ENCODE measurements at regions not wholly inside any gene's neighbourhood (a gene's known extent, or its start where the extent isn't known, plus 50 kb on each side); places are given as distances from the start of the nearest gene placed in this dataset.
"Not testable (repeated sequence)": the region's sequence is repeated elsewhere in the genome, so short reads cannot be mapped to it uniquely, and the experiment has no call there.

DNA sequence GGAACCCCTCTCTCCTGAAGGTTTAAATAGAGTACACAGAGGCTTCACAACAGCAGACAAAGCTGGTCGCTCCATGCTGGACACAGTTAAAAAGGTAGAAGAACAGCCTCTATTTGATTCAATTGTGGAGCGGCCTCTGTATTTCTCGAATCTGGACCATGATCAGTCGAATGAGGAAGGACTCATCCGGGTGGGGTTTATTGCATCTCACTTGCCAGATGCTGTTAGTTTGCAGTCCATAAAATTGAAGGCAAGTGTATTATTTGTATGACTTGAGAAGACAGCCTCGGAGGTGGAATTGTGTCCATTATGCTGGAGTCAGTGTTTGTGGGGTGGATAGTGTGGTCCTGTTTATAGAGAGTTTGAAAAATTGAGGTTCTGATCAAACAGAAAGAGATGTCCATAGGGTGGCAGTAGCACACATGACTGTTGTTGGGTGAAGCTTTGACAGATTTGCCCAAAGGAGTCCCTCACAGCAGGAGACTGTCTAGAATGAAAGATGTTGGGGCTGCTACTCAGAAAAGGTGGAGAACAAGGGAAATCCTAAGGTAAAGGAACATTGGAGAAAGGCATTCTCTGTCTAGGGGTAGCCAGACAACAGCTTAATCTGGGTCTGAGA lies 545.5 kb downstream of the RPIA start:
- ATAC-seq, result 0 out of 3 replicates have a peak, but pooled peaks have one; percentile 36

DNA sequence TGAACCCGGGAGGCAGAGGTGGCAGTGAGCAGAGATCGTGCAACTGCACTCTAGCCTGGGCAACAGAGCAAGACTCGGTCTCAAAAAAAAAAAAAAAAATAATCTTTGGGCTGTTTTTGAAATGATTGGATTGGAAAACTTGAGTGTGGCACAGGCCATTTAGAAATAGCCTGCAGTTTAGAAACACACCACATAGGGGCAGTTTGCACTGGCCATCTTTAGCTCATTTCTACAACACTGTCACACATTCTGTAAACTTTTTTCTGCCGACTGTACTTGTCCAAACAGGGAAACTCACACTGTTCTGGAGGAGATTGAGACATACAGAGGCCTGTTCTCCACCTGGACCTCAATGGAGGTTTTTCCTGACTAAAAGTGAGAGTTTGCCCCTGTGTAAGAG lies 546.3 kb downstream of the RPIA start:
- peak; percentile 89 for ATAC-seq

GRCh38 chr2:89243114-89243700 lies 551.7 kb downstream of the RPIA start:
- ATAC-seq, result peak; percentile 79

DNA sequence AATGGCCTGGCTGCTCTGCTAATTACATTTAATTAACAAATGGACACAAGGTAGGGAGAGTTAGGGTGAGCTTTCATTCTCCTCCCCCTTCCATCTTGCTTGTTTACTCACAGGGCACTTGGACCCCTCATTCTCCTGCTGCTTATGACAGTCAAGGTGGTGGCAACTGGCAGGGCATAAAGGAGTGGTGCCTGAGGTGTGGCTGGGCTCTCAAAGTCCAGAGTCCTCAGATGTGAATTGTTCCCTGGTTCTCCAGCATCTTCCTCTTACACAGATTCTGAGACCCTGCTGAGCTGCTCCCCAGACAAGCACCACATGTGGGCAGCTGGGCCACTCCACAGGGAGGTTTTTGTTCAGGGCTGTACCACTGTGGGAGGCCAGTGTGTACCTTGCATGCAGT lies 552.9 kb downstream of the RPIA start:
- not testable (repeated sequence) for ATAC-seq

DNA sequence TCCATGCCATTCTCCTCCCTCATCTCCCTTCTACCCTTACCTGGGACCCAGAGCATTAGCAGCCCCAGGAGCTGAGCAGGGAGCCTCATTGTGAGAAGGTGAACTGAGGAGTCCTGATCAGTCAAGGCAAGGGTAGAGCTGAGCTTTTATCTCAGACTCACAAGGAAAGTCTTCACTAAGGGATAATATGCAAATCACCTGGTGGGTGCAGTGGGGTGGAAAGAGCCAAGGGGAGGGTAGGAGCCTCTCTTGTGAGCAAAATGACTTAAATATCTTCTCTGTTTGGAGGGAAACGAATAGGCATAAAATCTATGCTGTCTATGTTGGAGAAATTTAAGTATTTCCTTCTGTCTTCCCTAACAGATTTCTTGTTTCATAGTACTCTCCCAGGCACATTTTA lies 554.0 kb downstream of the RPIA start:
- not testable (repeated sequence) for ATAC-seq

DNA sequence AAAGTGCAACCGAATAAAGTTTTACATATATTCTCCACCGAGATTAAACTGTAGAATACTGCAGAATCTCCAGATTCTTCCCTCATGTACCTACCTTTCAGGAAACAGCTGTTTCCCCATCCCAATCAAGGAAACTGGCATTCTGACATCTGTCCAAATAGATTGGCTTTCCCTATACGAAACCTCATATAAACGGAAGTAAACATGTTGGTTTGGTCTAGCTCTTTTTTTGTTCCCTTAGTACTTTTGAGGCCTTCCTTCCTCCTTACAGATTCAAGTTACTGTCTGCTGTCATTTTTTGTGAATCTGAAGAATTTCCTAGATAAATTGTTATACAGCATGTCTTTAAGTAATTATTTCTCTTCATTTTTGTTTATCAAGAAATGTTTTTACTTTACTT lies 554.6 kb downstream of the RPIA start:
- ATAC-seq, result not testable (repeated sequence)

GRCh38 chr2:89246620-89247019 lies 555.1 kb downstream of the RPIA start:
- ATAC-seq, result not testable (repeated sequence)

DNA sequence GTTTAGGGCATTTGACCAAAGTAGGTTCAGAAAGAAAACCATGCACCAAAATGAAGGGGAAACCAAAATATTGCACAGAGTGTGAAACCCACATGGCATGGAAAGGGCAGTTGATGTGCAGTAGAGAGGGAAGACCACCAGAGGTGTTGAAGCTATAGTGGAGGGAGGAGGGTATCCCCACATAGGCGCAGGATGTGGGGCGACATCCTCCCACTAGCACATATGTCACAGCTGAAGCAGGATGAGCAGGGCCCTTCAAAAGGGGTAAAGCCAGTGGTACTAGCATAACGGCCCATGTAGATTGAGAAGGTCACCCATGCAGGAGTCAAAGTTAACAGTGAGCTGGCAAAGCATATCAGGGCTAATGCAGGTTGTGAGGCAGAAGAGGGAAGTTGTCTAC lies 563.5 kb downstream of the RPIA start:
- ATAC-seq, result not testable (repeated sequence)

- not testable (repeated sequence) for ATAC-seq
Measured at GRCh38 chr2:89273443-89273842, 582.0 kb downstream of the RPIA start.

DNA sequence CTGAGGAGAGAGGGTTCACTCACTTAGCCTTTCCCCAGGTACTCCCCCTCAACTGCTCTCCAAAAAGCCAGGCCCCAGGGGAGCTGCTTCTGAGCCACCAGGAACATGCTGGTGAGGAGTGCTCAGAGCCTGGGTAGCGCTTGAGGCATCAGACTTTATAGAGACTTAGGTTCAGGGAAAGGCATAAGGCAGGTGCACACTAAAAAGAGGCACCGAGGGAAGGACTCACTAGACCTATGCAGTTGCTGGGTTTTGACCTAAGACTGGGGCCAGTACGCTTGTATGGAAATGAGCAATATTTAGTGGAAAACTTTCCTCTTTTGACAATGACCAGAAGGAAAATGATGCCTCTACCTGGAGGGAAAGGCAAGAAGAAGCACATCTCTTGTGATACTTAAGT lies 589.1 kb downstream of the RPIA start:
- ATAC-seq, result not testable (repeated sequence)

DNA sequence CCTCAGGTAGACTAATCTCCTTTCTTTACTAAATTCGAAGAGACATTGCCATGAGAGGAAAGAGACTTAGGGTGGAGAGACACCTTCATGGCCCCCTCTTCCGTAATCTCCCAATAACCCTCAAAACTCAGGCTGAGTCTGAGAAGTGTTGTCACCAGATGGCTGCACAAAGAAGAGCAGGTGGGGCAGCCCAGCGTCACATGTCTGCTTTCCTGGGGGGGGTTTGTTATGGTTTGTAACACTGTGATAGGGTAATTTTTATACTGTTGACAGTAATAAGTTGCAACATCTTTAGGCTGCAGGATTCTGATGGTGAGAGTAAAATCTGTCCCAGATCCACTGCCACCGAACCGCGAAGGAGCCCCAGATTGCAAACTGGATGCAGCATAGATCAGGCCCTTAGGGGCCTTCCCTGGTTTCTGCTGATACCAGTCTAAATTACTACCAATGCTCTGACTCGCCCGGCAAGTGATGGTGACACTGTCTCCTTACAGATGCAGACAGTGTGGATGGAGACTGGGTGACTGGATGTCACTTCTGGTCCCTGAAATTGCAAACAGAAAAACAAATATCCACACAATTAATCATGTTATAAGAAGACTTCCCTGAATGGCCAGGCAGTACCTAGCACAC lies 595.1 kb downstream of the RPIA start:
- ATAC-seq, result not testable (repeated sequence)

DNA sequence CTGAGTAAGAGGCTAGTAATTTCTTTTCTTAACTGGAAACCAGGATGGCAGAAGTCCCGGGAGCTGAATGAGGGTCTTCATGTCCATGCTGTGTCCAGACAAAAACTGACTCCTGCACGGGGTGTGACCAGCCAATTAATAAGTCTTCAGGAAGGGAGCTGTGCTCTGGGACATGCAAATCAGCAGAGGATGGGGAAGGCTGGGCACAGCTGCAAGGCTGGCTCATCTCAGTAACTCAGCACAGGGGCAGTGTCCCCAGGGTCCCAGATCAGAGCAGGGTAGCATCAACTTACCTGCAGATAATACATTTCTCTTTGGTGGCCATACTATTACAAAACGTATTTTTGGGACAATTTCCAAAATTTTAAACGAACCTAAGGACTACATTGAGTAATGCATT lies 595.6 kb downstream of the RPIA start:
- not testable (repeated sequence) for ATAC-seq

DNA sequence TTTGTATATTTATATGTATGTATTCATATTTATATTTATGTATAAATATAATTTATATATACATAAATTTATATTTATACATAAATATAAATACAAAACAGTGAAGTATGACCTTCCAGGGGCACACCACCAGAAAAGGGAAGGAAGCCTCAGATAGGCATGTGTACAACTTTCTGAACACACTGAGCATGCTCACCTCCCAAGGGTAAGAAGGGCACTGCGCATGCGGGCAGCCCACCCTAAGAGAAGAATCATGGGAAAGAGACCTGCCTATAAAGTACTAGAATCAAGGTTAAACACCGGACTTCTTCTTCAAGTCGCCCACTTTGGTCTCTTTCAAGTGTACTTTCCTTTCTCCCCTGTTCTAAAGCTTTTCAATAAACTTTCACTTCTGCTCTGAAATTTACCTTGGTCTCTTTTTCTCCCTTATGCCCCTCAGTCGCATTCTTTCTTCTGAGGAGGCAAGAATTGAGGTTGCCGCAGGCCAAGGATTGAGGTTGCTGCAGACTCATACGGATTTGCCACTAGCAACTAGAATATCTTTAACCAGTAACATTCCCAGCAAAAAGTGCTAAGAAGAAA lies 600.3 kb downstream of the RPIA start:
- ATAC-seq, result not testable (repeated sequence)

DNA sequence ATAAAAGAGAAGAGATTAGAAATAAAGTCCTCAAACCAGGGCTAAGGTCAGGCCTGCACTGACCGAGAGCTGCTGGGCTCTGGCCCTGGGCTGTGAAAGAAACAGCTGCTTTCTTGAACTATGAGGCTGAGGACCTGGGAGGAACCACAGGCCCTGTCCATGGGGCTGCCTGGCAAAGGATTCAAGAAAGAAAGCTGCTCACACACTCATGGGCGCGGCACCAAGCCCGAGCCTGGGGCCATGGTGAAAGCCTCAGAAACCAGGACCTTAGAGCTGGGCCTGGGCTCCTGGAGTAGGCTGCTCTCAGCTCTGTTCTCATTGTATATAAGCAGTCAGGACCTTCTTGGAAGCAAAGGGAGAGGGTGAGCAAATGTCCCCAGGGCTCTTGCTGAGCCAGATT lies 601.9 kb downstream of the RPIA start:
- ATAC-seq, result not testable (repeated sequence)

DNA sequence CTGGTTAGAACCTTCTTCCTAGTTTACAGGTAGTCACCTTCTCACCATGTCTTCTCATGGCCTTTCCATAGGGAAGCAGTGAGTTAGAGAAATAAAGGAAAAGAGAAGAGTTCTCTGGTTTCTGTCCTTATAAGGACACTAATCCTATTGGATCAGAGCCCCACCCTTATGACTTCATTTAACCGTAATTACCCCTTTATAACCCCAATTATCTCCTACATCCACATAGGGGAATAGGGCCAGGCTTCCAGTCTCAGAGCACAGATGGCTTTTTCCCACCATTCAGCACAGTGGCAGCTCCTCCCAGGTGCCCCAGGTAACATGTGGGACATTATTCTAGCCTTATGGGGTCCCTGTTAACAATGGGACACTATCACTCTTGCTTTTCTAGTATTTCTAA lies 602.9 kb downstream of the RPIA start:
- not testable (repeated sequence) for ATAC-seq

- not testable (repeated sequence) for ATAC-seq
Measured at GRCh38 chr2:89296820-89297398, 605.4 kb downstream of the RPIA start.

DNA sequence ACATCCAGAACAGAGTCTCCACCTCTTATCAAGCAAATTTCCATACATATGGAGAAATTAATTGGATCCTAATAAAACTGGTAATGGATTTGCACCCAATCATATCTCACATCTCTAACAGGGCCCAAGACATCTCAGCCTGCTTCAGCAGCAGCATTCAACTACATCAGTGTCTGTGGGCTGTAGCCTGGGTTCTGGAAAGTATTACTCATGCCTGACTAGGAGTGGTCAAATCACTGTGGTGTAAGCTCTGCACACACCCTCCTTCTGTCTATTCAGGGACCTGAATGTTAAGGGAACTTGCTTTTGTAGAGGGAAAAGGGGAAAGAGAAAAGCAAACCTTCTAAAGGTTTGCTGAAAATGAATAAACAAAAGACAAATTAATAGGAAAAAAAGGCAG lies 607.7 kb downstream of the RPIA start:
- ATAC-seq, result not testable (repeated sequence)

GRCh38 chr2:89305623-89306022 lies 614.1 kb downstream of the RPIA start:
- not testable (repeated sequence) for ATAC-seq

- not testable (repeated sequence) for ATAC-seq
Measured at GRCh38 chr2:89306869-89307637, 615.6 kb downstream of the RPIA start.

DNA sequence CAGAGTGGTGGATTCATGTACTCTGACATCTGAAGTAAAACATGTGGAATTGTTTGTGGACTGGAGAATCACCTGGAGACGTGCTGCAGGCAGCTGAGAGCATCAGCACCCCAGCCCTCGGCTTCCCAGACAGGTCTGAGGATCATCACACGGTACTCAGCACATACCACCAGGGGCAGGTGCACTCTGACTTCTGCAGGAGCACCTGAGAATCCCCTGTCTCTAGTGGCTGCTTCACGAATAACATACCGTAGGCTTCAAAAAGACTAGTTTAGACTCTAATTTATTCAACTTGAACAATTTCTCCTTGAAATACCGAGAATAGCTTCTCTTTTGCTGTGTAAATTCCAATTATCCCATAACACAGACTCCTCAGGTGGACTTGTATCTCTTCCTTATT lies 627.5 kb downstream of the RPIA start:
- not testable (repeated sequence) for ATAC-seq

DNA sequence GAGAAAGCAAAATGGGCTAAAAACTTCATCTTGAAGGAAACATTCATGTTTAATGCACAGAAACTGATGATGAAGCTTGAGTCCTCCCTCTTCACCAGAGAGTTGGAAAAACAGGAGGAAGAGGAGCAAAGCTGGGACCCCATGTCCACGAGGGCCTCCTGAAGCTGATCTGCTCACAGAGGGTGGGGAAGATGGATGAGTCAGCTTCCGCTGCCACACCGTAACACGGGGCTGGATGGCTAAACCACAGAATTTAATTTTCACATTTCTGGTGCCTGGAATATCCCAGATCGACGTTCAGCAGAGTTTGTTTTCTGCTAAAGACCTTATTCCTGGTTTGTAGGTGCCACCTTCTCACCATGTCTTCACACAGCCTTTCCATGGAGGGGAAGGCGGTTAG lies 634.4 kb downstream of the RPIA start:
- ATAC-seq, result not testable (repeated sequence)

- ATAC-seq, result peak; percentile 54; the same call in 1 of the 3 replicates
Measured at GRCh38 chr2:89326455-89326854, 635.0 kb downstream of the RPIA start.

DNA sequence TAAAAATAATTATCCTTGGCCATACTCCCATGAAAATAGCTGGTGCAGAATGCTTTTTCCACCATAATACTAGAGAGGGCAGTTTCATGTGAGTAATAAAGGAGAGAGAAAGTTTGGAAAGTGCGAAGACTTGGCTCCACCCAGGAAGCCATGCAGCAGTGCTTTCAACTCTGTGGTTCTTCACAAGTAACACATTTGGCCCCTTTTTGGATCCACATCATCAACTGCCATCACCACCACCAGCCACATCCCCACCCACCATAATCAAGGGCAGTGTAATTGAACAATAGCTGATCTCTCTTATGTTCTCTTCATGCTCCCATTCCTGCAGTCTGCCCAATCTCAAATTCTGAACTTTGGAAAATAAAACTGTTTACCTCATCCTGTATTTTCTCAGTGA lies 637.3 kb downstream of the RPIA start:
- not testable (repeated sequence) for ATAC-seq
